ENCODE measurements at regions not wholly inside any gene's neighbourhood (a gene's known extent, or its start where the extent isn't known, plus 50 kb on each side); places are given as distances from the start of the nearest gene placed in this dataset.

DNA sequence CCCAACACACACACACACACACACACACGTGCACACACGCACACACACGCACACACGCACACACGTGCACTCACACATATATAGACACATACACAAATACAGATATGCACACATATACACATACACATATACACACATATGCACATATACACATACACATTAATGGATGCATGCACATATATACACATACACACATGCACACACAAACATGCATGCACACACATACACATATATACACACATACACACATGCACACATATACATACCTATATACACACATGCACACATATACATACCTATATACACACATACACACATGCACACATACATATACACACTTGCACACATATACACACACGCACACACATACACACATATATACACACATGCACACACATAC is 312.4 kb upstream of the PFKP start:
- in situ Hi-C loops (cut with MboI; ENCODE audit: low sequenced_read_pairs) (no loop called here), dilution Hi-C loops (cut with HindIII; ENCODE audit: low sequenced_read_pairs, unreplicated experiment) (no loop called here), intact Hi-C loops (cut with micrococcal nuclease) (no loop called here)
- Histone ChIP-seq H3K36me3 (ENCODE audit: control insufficient read depth, insufficient read depth, low read length) (no peaks in the 10 kb centered on the region), H4K5ac (ENCODE audit: low read depth, low read length) (no peak overlapping the region), H4K91ac (ENCODE audit: insufficient read depth, low read depth, low read length) (no peak overlapping the region), H3K79me1 (ENCODE audit: low read depth in 1 of 2, low read length in 2 of 2) (no peaks in the 10 kb centered on the region), H2AFZ (replicated peaks; ENCODE audit: low read length, poor library complexity) (no peak overlapping the region), H3K56ac (ENCODE audit: extremely low read depth, insufficient read depth, low read length) (no peak overlapping the region), H3K27ac (ENCODE audit: insufficient read depth, low read length) (no peak overlapping the region), H2BK5ac (ENCODE audit: low read depth, low read length, poor library complexity, severe bottlenecking) (peak overlapping the region; percentile 19), H3K9me1 (ENCODE audit: insufficient read depth, low read length) (no peaks in the 10 kb centered on the region), H4K8ac (ENCODE audit: low read depth in 2 of 2, low read length in 2 of 2) (no peak overlapping the region), H4K20me1 (ENCODE audit: insufficient read depth, low read length) (no peaks in the 10 kb centered on the region), H3K4ac (ENCODE audit: low read depth, low read length) (no peak overlapping the region), H3K4me1 (ENCODE audit: control insufficient read depth, insufficient read depth, low read length) (no peaks in the 10 kb centered on the region), H2AK5ac (ENCODE audit: low read depth, low read length) (no peak overlapping the region), H3K9ac (ENCODE audit: low read depth, low read length) (no peak overlapping the region), H3K4me3 (ENCODE audit: insufficient read depth, low read depth, low read length) (no peak overlapping the region), H3K9me3 (ENCODE audit: control insufficient read depth, insufficient read depth, low read length) (peaks cover 12% of the 10 kb centered on the region), H3K23ac (ENCODE audit: low read depth, low read length) (no peak overlapping the region), H3K14ac (replicated peaks; ENCODE audit: low read depth, low read length) (no peak overlapping the region), H3K27me3 (ENCODE audit: control insufficient read depth, insufficient read depth, low read length) (no peaks in the 10 kb centered on the region), H2AK9ac (replicated peaks; ENCODE audit: low read depth, low read length, poor library complexity) (no peak overlapping the region), H3K18ac (ENCODE audit: low read depth, low read length) (no peak overlapping the region), H2BK15ac (ENCODE audit: low read depth, low read length) (no peak overlapping the region), H2BK120ac (ENCODE audit: low read depth, low read length) (no peak overlapping the region), H3K4me2 (ENCODE audit: low read depth, low read length) (no peak overlapping the region), H2BK20ac (ENCODE audit: low read depth, low read length) (no peak overlapping the region)
- ATAC-seq (ENCODE audit: low read depth) (no peak), DNase-seq (no peak)
- TF ChIP-seq RFX5 (IDR thresholded peaks at IDR 0.05; ENCODE audit: low read depth, low read length) (no peak), RAD21 (IDR thresholded peaks at IDR 0.05; ENCODE audit: low read length) (no peak), BHLHE40 (IDR thresholded peaks at IDR 0.05; ENCODE audit: low read depth, low read length) (no peak), CHD1 (IDR thresholded peaks at IDR 0.05; ENCODE audit: low read depth, low read length) (no peak), RCOR1 (IDR thresholded peaks at IDR 0.05; ENCODE audit: insufficient replicate concordance, low read length) (no peak), MAFK (IDR thresholded peaks at IDR 0.05; ENCODE audit: low read depth, low read length) (no peak), NFE2L2 (IDR thresholded peaks at IDR 0.05; ENCODE audit: low read depth, low read length) (no peak), POLR2A (IDR thresholded peaks at IDR 0.05; ENCODE audit: low read depth, low read length) (no peak), CEBPB (IDR thresholded peaks at IDR 0.05; ENCODE audit: low read depth, low read length) (no peak), MAZ (IDR thresholded peaks at IDR 0.05; ENCODE audit: borderline replicate concordance, low read depth, low read length) (no peak), FOS (IDR thresholded peaks at IDR 0.05; ENCODE audit: low read depth, low read length) (no peak), USF2 (IDR thresholded peaks at IDR 0.05; ENCODE audit: low read depth, low read length) (no peak), MXI1 (IDR thresholded peaks at IDR 0.05; ENCODE audit: borderline replicate concordance, low read depth, low read length) (no peak), SMC3 (IDR thresholded peaks at IDR 0.05; ENCODE audit: low read depth, low read length) (no peak)
- TF ChIP-seq, protein P1, sequence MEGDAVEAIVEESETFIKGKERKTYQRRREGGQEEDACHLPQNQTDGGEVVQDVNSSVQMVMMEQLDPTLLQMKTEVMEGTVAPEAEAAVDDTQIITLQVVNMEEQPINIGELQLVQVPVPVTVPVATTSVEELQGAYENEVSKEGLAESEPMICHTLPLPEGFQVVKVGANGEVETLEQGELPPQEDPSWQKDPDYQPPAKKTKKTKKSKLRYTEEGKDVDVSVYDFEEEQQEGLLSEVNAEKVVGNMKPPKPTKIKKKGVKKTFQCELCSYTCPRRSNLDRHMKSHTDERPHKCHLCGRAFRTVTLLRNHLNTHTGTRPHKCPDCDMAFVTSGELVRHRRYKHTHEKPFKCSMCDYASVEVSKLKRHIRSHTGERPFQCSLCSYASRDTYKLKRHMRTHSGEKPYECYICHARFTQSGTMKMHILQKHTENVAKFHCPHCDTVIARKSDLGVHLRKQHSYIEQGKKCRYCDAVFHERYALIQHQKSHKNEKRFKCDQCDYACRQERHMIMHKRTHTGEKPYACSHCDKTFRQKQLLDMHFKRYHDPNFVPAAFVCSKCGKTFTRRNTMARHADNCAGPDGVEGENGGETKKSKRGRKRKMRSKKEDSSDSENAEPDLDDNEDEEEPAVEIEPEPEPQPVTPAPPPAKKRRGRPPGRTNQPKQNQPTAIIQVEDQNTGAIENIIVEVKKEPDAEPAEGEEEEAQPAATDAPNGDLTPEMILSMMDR (conservative IDR thresholded peaks at IDR 0.05; ENCODE audit: low read depth, low read length) = no peak
- TF ChIP-seq, protein P2, sequence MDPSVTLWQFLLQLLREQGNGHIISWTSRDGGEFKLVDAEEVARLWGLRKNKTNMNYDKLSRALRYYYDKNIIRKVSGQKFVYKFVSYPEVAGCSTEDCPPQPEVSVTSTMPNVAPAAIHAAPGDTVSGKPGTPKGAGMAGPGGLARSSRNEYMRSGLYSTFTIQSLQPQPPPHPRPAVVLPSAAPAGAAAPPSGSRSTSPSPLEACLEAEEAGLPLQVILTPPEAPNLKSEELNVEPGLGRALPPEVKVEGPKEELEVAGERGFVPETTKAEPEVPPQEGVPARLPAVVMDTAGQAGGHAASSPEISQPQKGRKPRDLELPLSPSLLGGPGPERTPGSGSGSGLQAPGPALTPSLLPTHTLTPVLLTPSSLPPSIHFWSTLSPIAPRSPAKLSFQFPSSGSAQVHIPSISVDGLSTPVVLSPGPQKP (IDR thresholded peaks at IDR 0.05; ENCODE audit: borderline replicate concordance, low read depth, low read length) = no peak
- BruUV-seq (replicated peaks) = no TSS peak
- CTCF ChIA-PET = no interaction called here
- POLR2A ChIA-PET (ENCODE audit: unreplicated experiment) = no interaction called here
- WGBS, 2 experiments (ENCODE audit: extremely low coverage in 2 of 2, insufficient read length in 1 of 2) = 57% methylated on average over 6 of the region's 6 CpGs; no CpG with 5 or more reads in 1 of the 2 experiments
